GM23248 (cell line): ENCODE measurements at regions not wholly inside any gene's neighbourhood (a gene's known extent, or its start where the extent isn't known, plus 50 kb on each side); places are given as distances from the start of the nearest gene placed in this dataset.

Experiments
- EZH2 ChIP-seq: fragments of 200-600 bp; sonication (generic); IDR thresholded peaks from 2 replicates; pipeline ENCODE4 v1.6.1; 2018; ENCODE audit warnings: antibody characterized with exemption, mild to moderate bottlenecking; ENCODE audit not compliant: insufficient read depth, poor library complexity, severe bottlenecking
- EZH2phosphoT487 ChIP-seq: fragments of 200-600 bp; sonication (generic); IDR thresholded peaks from 2 replicates; pipeline ENCODE4 v1.6.1; 2018; ENCODE audit warnings: antibody characterized with exemption, moderate library complexity, mild to moderate bottlenecking, low read depth; ENCODE audit not compliant: insufficient read depth

- TF ChIP-seq EZH2 = no peak
- TF ChIP-seq EZH2phosphoT487 = no peak
Measured at GRCh38 chr17:70922268-70922667, 752.9 kb downstream of the KCNJ2 start.
